Calu3 (cell line): ENCODE measurements at regions not wholly inside any gene's neighbourhood (a gene's known extent, or its start where the extent isn't known, plus 50 kb on each side); places are given as distances from the start of the nearest gene placed in this dataset.

Experiments
- BruUV-seq: library from RNA; stranded (reverse); fragments of 400-500 nt; replicated peaks from 2 replicates; lab custom pipeline; 2021; lab: Mats Ljungman, UMichigan
- CTCF ChIA-PET: fragments of 300-600 bp; sonication (Branson Sonifier 250); formaldehyde crosslinking; loops from one replicate; lab custom pipeline; 2022; ENCODE audit warnings: antibody characterized with exemption; lab: Charles Lee
- DNase-seq: peaks from one replicate; pipeline ENCODE4 v3.0.0; 2022
- H3K27ac Mint-ChIP-seq: one replicate; pipeline ENCODE4 v1.8.0; 2022; ENCODE audit warnings: mixed read lengths; ENCODE audit not compliant: unreplicated experiment
- H3K27me3 Mint-ChIP-seq: one replicate; pipeline ENCODE4 v1.8.0; 2022; ENCODE audit warnings: mixed read lengths; ENCODE audit not compliant: unreplicated experiment
- H3K36me3 Mint-ChIP-seq: one replicate; pipeline ENCODE4 v1.8.0; 2022; ENCODE audit warnings: mild to moderate bottlenecking, moderate library complexity, mixed read lengths; ENCODE audit not compliant: insufficient read depth, unreplicated experiment
- H3K4me1 Mint-ChIP-seq: one replicate; pipeline ENCODE4 v1.8.0; 2022; ENCODE audit warnings: mild to moderate bottlenecking, low read depth, mixed read lengths; ENCODE audit not compliant: unreplicated experiment
- H3K4me3 Mint-ChIP-seq: one replicate; pipeline ENCODE4 v1.8.0; 2022; ENCODE audit warnings: mild to moderate bottlenecking, low read depth, moderate library complexity, mixed read lengths; ENCODE audit not compliant: unreplicated experiment
- H3K9me3 Mint-ChIP-seq: one replicate; pipeline ENCODE4 v1.8.0; 2022; ENCODE audit warnings: low read depth, mixed read lengths; ENCODE audit not compliant: unreplicated experiment
- CTCF ChIP-seq: fragments of 200-600 bp; IDR thresholded peaks from one replicate; pipeline ENCODE4 v1.8.0; 2022; ENCODE audit warnings: antibody characterized with exemption; ENCODE audit not compliant: unreplicated experiment
- intact Hi-C: fragments of 100-400 bp; cut with micrococcal nuclease; formaldehyde crosslinking; loops from one replicate; pipeline ENCODE4 v1.10.0; 2022; ENCODE audit not compliant: unreplicated experiment

- CTCF ChIA-PET = no interaction called here
- no peaks in the 10 kb centered on the region for H3K36me3 Mint-ChIP-seq
- TF ChIP-seq CTCF = no peak
- DNase-seq = no peak
- H3K9me3 Mint-ChIP-seq = no peaks in the 10 kb centered on the region
- no peaks in the 10 kb centered on the region for H3K4me1 Mint-ChIP-seq
- H3K27me3 Mint-ChIP-seq = no peaks in the 10 kb centered on the region
- H3K27ac Mint-ChIP-seq = no peak overlapping the region
- H3K4me3 Mint-ChIP-seq = no peak overlapping the region
- intact Hi-C loops = no loop called here
- BruUV-seq = no TSS peak
These were observed 2173.5 kb upstream of the AGA start for GRCh38 chr4:179615704-179616103.

- Mint-ChIP-seq H3K4me1 (no peaks in the 10 kb centered on the region), H3K36me3 (no peaks in the 10 kb centered on the region), H3K9me3 (no peaks in the 10 kb centered on the region), H3K27me3 (no peaks in the 10 kb centered on the region), H3K4me3 (no peak overlapping the region), H3K27ac (no peak overlapping the region)
- TF ChIP-seq CTCF = no peak
- no peak for DNase-seq
- no TSS peak for BruUV-seq
- CTCF ChIA-PET = no interaction called here
- intact Hi-C loops = no loop called here
These were observed 2176.7 kb upstream of the AGA start for GRCh38 chr4:179618966-179619365.

GRCh38 chr4:179624768-179625181, 2182.5 kb upstream of the AGA start:
- peak; percentile 19 for DNase-seq
- BruUV-seq = no TSS peak
- Mint-ChIP-seq H3K4me3 (no peak overlapping the region), H3K27me3 (no peaks in the 10 kb centered on the region), H3K4me1 (no peaks in the 10 kb centered on the region), H3K27ac (no peak overlapping the region), H3K9me3 (no peaks in the 10 kb centered on the region), H3K36me3 (no peaks in the 10 kb centered on the region)
- TF ChIP-seq CTCF = no peak
- intact Hi-C loops = loop anchor here (10.0 kb wide), 1 partner anchor 210 kb away; no protein-coding TSS in a partner anchor
- CTCF ChIA-PET = no interaction called here

- no peaks in the 10 kb centered on the region for H3K27me3 Mint-ChIP-seq
- no peak overlapping the region for H3K27ac Mint-ChIP-seq
- CTCF ChIA-PET = no interaction called here
- no peak overlapping the region for H3K4me3 Mint-ChIP-seq
- no peaks in the 10 kb centered on the region for H3K36me3 Mint-ChIP-seq
- no peaks in the 10 kb centered on the region for H3K4me1 Mint-ChIP-seq
- TF ChIP-seq CTCF = no peak
- DNase-seq = no peak
- no TSS peak for BruUV-seq
- no peaks in the 10 kb centered on the region for H3K9me3 Mint-ChIP-seq
- intact Hi-C loops = loop anchor here (10.0 kb wide), 1 partner anchor 211 kb away; no protein-coding TSS in a partner anchor
These were observed 2183.2 kb upstream of the AGA start for GRCh38 chr4:179625406-179625805.
